ENCODE measurements at regions not wholly inside any gene's neighbourhood (a gene's known extent, or its start where the extent isn't known, plus 50 kb on each side); places are given as distances from the start of the nearest gene placed in this dataset.

DNA sequence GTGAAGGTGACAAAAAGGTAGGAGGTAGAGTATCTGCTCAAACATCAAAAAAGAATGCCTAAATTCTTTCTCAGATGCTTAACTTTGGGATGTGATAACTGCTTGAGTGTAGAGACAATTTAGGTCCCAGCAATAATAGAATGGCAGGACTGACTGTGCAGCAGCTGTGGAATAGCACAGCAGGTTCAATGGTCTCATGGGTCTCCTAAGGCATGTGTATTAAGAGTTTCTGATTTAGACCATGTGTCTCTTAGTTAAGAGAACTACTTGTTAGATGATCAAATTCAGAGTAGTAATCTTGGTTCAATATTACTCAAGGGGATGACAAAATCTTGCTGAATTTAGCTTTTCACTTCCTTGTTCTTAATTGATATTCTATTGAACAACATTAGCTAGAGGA, 72.0 kb downstream of the ALX1 start:
- H3K36me3 ChIP-seq (ENCODE audit: control insufficient read depth, insufficient read depth, low read length) = no peaks in the 10 kb centered on the region
- no peaks in the 10 kb centered on the region for H3K9me3 ChIP-seq (ENCODE audit: control insufficient read depth, insufficient read depth, low read length)
- H3K4me3 ChIP-seq (ENCODE audit: low read depth, low read length) = no peak overlapping the region
- H3K27me3 ChIP-seq (ENCODE audit: control insufficient read depth, insufficient read depth, low read length) = no peaks in the 10 kb centered on the region
- no peak overlapping the region for H3K9ac ChIP-seq (ENCODE audit: low read depth, low read length)
- no peak overlapping the region for H3K27ac ChIP-seq (ENCODE audit: low read depth, low read length)
- H3K4me1 ChIP-seq (ENCODE audit: control insufficient read depth, insufficient read depth, low read length) = peaks cover 13% of the 10 kb centered on the region; the same call in 1 of the 2 replicates

DNA sequence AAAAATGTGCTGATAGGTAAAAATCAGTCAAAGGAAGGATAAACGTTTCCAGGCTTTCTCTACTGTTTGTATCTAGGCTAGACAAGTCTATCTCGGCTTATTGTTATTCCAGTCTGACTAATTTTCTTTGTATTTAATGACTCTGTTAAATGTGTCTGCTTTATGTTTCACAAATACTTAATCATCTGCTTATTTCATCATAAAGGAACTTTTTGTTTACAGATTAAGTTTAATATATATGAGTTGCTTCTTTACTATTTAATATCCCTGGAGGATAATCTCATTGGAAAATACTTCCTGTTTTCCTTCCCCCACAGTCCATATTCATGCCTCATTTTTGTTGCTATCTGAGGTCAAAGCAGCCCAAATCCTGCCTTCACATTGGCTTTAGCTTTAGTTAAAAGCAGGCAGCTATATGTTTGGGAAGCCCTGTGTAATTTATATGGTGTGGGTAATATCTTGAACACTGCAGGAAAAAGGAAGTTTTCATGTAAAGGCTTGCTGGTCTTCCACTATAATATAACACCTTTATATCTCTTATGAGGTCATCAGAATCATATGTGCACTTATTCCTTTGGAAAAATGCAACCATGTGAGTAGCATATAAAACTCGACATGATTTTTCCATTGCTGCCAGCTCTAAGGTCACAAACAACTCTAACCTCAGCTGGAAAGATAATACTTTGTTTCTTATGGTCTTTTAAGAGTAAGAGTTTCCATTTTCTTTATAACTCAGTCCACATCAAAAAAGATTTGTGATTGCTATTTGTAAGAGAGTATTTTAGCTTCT, 76.8 kb downstream of the ALX1 start:
- peaks cover 18% of the 10 kb centered on the region for H3K4me1 ChIP-seq (ENCODE audit: control insufficient read depth, insufficient read depth, low read length)
- H3K9ac ChIP-seq (ENCODE audit: low read depth, low read length) = no peak overlapping the region
- H3K4me3 ChIP-seq (ENCODE audit: low read depth, low read length) = no peak overlapping the region
- no peak overlapping the region for H3K27ac ChIP-seq (ENCODE audit: low read depth, low read length)
- H3K36me3 ChIP-seq (ENCODE audit: control insufficient read depth, insufficient read depth, low read length) = no peaks in the 10 kb centered on the region
- no peaks in the 10 kb centered on the region for H3K27me3 ChIP-seq (ENCODE audit: control insufficient read depth, insufficient read depth, low read length)
- no peaks in the 10 kb centered on the region for H3K9me3 ChIP-seq (ENCODE audit: control insufficient read depth, insufficient read depth, low read length)

DNA sequence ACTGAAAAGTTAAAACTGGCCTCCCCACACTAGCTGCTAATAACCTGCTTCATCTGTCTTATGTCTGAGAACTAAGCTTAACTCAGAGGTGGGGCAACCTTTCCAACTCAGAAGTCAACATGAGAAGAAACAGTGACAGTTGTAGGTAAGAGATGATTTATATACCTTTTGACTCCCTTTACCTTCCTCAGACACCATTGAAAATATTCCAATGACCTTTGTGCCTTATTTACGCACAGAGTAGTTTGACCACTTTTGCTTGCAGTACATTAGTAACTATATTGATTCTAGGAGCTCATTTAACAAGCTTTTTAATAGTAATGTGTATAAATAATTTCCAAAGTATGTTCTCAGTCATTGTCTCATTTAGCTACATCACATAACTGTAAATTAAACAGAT, 77.6 kb downstream of the ALX1 start:
- H3K36me3 ChIP-seq (ENCODE audit: control insufficient read depth, insufficient read depth, low read length) = no peaks in the 10 kb centered on the region
- H3K4me3 ChIP-seq (ENCODE audit: low read depth, low read length) = no peak overlapping the region
- H3K4me1 ChIP-seq (ENCODE audit: control insufficient read depth, insufficient read depth, low read length) = peaks cover 18% of the 10 kb centered on the region
- H3K9ac ChIP-seq (ENCODE audit: low read depth, low read length) = no peak overlapping the region
- no peak overlapping the region for H3K27ac ChIP-seq (ENCODE audit: low read depth, low read length)
- H3K9me3 ChIP-seq (ENCODE audit: control insufficient read depth, insufficient read depth, low read length) = no peaks in the 10 kb centered on the region
- H3K27me3 ChIP-seq (ENCODE audit: control insufficient read depth, insufficient read depth, low read length) = no peaks in the 10 kb centered on the region

DNA sequence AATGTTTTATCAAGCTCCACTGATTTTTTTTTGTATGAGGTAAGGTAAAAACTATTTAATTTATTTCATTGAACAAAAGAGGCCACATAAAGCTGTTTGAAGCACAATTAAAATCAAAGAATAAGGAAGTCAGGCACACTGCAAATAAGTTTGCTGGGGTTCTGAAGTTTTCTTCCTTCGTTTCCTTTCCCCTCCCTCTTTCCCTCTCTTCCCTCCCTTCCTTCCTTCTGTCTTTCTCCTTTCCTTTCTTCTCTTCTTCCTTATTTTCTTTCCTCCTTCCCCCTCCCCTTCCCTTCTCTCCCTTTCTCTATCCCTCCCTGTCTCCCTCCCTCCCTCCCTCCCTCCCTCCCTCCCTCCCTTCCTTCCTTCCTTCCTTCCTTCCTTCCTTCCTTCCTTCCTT, 78.7 kb downstream of the ALX1 start:
- Histone ChIP-seq H3K9me3 (ENCODE audit: control insufficient read depth, insufficient read depth, low read length) (no peaks in the 10 kb centered on the region), H3K27ac (ENCODE audit: low read depth, low read length) (no peak overlapping the region), H3K27me3 (ENCODE audit: control insufficient read depth, insufficient read depth, low read length) (no peaks in the 10 kb centered on the region), H3K4me3 (ENCODE audit: low read depth, low read length) (no peak overlapping the region), H3K9ac (ENCODE audit: low read depth, low read length) (no peak overlapping the region), H3K36me3 (ENCODE audit: control insufficient read depth, insufficient read depth, low read length) (no peaks in the 10 kb centered on the region), H3K4me1 (ENCODE audit: control insufficient read depth, insufficient read depth, low read length) (peaks cover 18% of the 10 kb centered on the region)

DNA sequence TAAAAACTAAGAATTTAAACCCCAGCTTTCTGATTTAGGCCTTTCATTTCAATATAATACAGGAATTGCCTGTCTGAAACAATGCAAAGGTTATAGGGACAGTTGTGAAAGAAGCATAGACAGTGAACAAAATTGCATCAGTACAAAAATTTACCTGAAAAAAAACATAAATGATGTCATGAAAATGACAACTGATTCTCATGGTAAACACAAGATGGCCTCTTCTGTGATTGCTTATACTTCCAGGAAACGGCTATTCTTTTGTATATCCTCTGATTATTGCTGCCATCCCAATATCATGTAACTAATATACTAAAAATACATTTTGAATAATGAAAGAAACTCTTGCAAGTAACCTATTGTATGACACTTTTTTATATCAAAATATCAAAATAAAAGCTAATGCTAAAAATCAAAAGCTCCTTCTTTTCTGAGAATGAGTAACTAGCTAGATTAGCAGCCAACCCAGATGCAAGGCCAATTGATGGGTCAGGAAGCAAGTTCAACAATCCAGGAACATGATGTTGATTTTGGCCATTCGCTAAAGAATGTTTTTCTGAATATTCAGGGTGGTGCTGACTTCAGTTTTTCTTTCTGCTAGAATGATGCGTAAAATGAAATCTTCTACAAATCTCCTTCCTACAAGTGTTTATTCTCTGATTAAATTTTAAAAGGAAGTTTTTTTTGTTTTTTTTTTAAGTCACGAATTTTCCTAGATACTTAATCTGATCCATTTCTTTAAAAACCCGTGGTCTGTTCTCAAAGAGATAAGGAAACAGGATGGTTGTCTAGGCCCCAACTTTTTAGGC, 83.6 kb downstream of the ALX1 start:
- Histone ChIP-seq H3K27ac (ENCODE audit: low read depth, low read length) (no peak overlapping the region), H3K4me3 (ENCODE audit: low read depth, low read length) (no peak overlapping the region), H3K36me3 (ENCODE audit: control insufficient read depth, insufficient read depth, low read length) (no peaks in the 10 kb centered on the region), H3K27me3 (ENCODE audit: control insufficient read depth, insufficient read depth, low read length) (no peaks in the 10 kb centered on the region), H3K4me1 (ENCODE audit: control insufficient read depth, insufficient read depth, low read length) (peaks cover 2% of the 10 kb centered on the region; the same call in 1 of the 2 replicates), H3K9ac (ENCODE audit: low read depth, low read length) (no peak overlapping the region), H3K9me3 (ENCODE audit: control insufficient read depth, insufficient read depth, low read length) (no peaks in the 10 kb centered on the region)

DNA sequence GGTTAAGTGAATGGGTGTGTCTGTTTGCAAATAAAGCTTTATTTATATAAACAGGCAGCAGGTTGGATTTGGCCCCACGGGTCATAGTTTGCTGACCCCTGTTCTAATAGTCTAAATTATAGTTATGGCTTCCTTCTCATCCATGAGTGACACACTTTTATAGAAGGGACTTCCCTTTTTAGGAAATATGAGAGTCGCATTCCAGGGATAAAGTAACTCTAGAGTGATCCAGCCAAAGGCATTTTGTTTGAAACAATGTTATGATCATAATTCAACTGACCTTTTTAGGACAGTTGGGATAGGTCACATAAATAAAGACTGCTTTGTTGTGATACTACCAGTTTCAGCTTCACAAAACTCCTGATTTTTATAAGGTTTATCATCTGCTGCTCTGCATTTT, 87.9 kb downstream of the ALX1 start:
- H3K9me3 ChIP-seq (ENCODE audit: control insufficient read depth, insufficient read depth, low read length) = no peaks in the 10 kb centered on the region
- H3K9ac ChIP-seq (ENCODE audit: low read depth, low read length) = no peak overlapping the region
- no peaks in the 10 kb centered on the region for H3K36me3 ChIP-seq (ENCODE audit: control insufficient read depth, insufficient read depth, low read length)
- H3K27me3 ChIP-seq (ENCODE audit: control insufficient read depth, insufficient read depth, low read length) = no peaks in the 10 kb centered on the region
- H3K4me1 ChIP-seq (ENCODE audit: control insufficient read depth, insufficient read depth, low read length) = no peaks in the 10 kb centered on the region
- H3K4me3 ChIP-seq (ENCODE audit: low read depth, low read length) = no peak overlapping the region
- no peak overlapping the region for H3K27ac ChIP-seq (ENCODE audit: low read depth, low read length)

DNA sequence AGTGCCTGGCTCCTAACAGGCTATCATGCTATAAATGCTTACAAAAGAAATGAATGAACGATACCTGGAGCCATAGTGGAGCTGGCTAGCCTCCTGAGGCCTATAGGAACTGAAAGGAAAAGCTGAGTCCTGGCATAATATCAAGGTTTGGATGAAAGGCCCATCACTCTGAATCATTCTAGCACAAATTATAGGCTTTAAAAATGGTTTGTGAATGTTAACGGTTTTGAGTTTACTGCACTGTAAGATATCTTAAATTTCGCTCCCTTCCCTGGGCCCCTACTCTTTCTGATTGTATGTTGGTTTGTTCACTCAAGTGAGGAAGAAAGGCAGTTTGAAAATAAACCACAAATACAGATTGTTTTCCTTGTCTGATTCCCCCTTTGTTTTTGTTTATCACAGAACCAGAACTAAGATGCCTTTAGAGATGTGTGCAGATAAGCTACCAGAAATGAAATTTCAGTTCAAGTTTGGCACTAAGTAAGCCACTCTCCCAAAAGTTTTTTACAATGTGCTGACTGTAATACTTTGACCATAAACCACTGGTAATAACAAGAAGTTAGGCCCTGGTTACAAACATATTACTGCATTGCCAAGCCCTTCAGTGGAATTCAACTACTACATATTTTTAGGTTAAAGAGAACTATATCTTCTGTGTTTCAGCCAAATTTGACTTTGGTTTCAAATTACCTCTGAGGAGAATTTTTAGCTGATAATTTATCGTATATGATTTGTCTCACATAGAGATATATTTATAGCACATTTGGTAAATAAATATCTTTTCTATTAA, 89.5 kb downstream of the ALX1 start:
- H3K9me3 ChIP-seq (ENCODE audit: control insufficient read depth, insufficient read depth, low read length) = no peaks in the 10 kb centered on the region
- no peak overlapping the region for H3K27ac ChIP-seq (ENCODE audit: low read depth, low read length)
- H3K36me3 ChIP-seq (ENCODE audit: control insufficient read depth, insufficient read depth, low read length) = no peaks in the 10 kb centered on the region
- no peaks in the 10 kb centered on the region for H3K4me1 ChIP-seq (ENCODE audit: control insufficient read depth, insufficient read depth, low read length)
- no peaks in the 10 kb centered on the region for H3K27me3 ChIP-seq (ENCODE audit: control insufficient read depth, insufficient read depth, low read length)
- no peak overlapping the region for H3K4me3 ChIP-seq (ENCODE audit: low read depth, low read length)
- H3K9ac ChIP-seq (ENCODE audit: low read depth, low read length) = no peak overlapping the region

DNA sequence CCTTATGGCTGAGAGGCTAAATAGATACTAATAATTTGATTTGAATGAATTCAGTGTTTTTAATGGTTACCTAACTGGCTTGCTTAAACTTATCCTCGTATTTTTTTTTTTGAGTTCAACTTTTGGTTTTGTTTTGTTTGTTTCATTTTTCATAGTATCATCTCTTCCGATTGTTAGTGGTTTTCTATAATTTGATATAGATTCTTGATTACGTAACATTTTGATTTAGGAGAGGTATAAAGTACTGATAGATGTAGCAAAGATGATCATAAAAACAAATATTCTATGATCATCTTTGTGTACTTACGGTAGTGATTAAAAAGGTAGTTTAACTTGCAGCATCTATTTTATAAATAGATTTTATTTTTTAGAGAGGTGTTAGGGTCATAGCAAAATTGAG, 93.0 kb downstream of the ALX1 start:
- Histone ChIP-seq H3K9ac (ENCODE audit: low read depth, low read length) (no peak overlapping the region), H3K27me3 (ENCODE audit: control insufficient read depth, insufficient read depth, low read length) (no peaks in the 10 kb centered on the region), H3K4me3 (ENCODE audit: low read depth, low read length) (no peak overlapping the region), H3K27ac (ENCODE audit: low read depth, low read length) (no peak overlapping the region), H3K36me3 (ENCODE audit: control insufficient read depth, insufficient read depth, low read length) (no peaks in the 10 kb centered on the region), H3K4me1 (ENCODE audit: control insufficient read depth, insufficient read depth, low read length) (no peaks in the 10 kb centered on the region), H3K9me3 (ENCODE audit: control insufficient read depth, insufficient read depth, low read length) (no peaks in the 10 kb centered on the region)

DNA sequence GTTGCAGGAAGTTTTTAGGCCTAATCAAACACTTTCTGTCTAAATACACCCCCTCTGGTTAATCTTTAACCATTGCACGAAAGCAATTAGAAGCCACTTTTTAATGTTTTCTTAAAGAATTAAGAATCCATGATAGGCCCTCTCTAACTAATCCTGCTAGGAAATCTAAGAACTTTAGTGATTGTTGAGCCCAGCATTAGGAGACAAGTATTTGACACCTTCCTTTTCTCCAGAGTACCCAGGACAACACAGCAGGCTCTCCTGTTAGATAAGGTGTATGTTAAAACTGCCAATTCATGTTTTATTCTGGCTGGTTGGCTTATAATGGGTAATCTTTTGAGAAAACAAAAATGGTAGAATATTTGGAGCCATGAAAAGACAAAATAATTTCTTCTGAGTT, 95.0 kb downstream of the ALX1 start:
- H3K36me3 ChIP-seq (ENCODE audit: control insufficient read depth, insufficient read depth, low read length) = no peaks in the 10 kb centered on the region
- no peaks in the 10 kb centered on the region for H3K27me3 ChIP-seq (ENCODE audit: control insufficient read depth, insufficient read depth, low read length)
- H3K9ac ChIP-seq (ENCODE audit: low read depth, low read length) = no peak overlapping the region
- no peak overlapping the region for H3K4me3 ChIP-seq (ENCODE audit: low read depth, low read length)
- no peak overlapping the region for H3K27ac ChIP-seq (ENCODE audit: low read depth, low read length)
- no peaks in the 10 kb centered on the region for H3K9me3 ChIP-seq (ENCODE audit: control insufficient read depth, insufficient read depth, low read length)
- no peaks in the 10 kb centered on the region for H3K4me1 ChIP-seq (ENCODE audit: control insufficient read depth, insufficient read depth, low read length)

DNA sequence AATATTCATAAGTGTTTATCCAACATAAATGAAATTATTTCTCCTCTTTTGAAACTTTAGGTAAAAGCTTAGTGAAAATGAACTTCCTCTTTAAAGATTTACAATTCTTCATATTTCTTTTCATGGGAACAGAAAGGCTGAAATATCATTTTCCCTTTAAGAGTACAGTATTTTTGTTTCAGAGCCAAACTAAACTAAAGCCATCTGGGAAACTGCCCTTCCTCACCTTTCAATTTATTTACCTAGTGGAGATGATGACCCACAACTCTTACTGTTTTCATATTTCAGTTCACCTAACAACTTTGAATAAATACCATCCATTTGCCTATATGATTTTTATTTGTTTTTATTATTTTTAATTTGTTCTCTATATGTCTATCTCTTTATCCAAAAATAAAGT, 105.4 kb downstream of the ALX1 start:
- H3K9ac ChIP-seq (ENCODE audit: low read depth, low read length) = no peak overlapping the region

DNA sequence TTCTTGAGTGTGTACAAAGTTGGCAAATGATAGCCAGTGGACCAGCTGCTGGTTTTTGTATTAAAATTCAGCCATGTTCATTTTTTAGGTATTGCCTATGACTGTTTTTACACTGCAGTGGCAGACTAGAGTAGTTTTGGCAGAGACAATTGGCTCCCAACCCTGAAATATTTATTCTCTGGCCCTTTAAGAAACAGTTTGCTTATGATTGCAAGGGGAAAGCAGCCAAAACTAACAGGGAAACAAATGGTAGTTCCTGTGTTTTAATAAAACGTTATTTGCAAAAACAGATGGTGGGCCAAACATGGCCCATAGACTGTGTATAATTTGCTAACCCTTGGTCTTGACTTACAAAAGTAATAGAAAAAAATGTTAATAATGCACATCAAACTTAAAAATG, 110.2 kb downstream of the ALX1 start:
- Histone ChIP-seq H3K36me3 (ENCODE audit: control insufficient read depth, insufficient read depth, low read length) (no peaks in the 10 kb centered on the region), H3K9me3 (ENCODE audit: control insufficient read depth, insufficient read depth, low read length) (no peaks in the 10 kb centered on the region), H3K9ac (ENCODE audit: low read depth, low read length) (no peak overlapping the region), H3K27ac (ENCODE audit: low read depth, low read length) (no peak overlapping the region), H3K27me3 (ENCODE audit: control insufficient read depth, insufficient read depth, low read length) (no peaks in the 10 kb centered on the region), H3K4me1 (ENCODE audit: control insufficient read depth, insufficient read depth, low read length) (no peaks in the 10 kb centered on the region), H3K4me3 (ENCODE audit: low read depth, low read length) (no peak overlapping the region)

More for the DNA sequence above, 105.4 kb downstream of the ALX1 start:
- Histone ChIP-seq H3K4me1 (ENCODE audit: control insufficient read depth, insufficient read depth, low read length) (no peaks in the 10 kb centered on the region), H3K9me3 (ENCODE audit: control insufficient read depth, insufficient read depth, low read length) (no peaks in the 10 kb centered on the region), H3K27ac (ENCODE audit: low read depth, low read length) (no peak overlapping the region), H3K36me3 (ENCODE audit: control insufficient read depth, insufficient read depth, low read length) (no peaks in the 10 kb centered on the region), H3K4me3 (ENCODE audit: low read depth, low read length) (no peak overlapping the region), H3K27me3 (ENCODE audit: control insufficient read depth, insufficient read depth, low read length) (no peaks in the 10 kb centered on the region)
